Neural progenitor cell (in vitro differentiated cells): ENCODE measurements at regions not wholly inside any gene's neighbourhood (a gene's known extent, or its start where the extent isn't known, plus 50 kb on each side); places are given as distances from the start of the nearest gene placed in this dataset.

ENCODE experiments used
- CTCF ChIP-seq: fragments of 200-600 bp; sonication (generic); IDR thresholded peaks from 2 replicates; pipeline ENCODE4 v1.5.1; 2017; ENCODE audit warnings: antibody characterized with exemption, mild to moderate bottlenecking
- EZH2 ChIP-seq: fragments of 200-600 bp; sonication (generic); IDR thresholded peaks from 2 replicates; pipeline ENCODE4 v1.6.1; 2017; ENCODE audit warnings: antibody characterized with exemption, mild to moderate bottlenecking, moderate library complexity
- EZH2phosphoT487 ChIP-seq: fragments of 200-600 bp; sonication (generic); IDR thresholded peaks from 2 replicates; pipeline ENCODE4 v1.6.1; 2017; ENCODE audit warnings: antibody characterized with exemption

DNA sequence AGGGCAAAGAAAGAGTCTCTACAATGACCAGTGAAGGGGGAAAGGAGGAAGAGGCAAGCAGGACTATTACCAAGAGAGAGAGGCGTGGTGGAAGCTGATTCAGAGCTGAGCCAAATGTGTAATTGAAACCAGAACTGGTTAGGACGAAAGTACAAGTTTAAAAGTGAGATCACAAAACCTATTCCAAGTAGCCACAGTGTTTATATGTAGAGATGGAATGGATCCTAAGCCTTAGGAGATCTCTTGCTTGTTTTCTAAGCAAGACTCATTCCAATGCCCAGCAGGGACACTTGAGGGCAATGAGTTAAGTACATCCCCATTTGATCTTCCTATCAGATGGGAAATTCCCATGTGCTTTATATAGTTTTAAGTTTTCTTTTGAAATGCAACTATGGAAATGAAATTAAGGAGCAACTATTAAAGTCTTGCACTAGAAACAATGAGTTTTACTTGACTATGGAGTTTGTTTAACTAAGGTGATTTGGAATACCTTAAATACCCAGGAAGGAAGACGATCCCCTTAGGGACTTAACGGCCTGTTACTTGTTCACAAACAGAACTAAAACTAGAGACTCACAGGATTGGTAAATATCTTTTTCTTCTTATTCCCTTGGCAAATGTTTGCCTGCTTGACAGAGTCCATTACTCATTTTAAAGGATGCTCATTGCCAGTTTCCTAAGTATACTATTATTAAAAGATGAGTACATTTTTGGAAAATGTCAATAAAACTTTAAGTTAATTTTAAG lies 51.1 kb upstream of the SNX2 start:
- TF ChIP-seq CTCF (no peak), EZH2 (no peak), EZH2phosphoT487 (no peak)
